CD4-positive, alpha-beta T cell (primary cell): ENCODE measurements at regions not wholly inside any gene's neighbourhood (a gene's known extent, or its start where the extent isn't known, plus 50 kb on each side); places are given as distances from the start of the nearest gene placed in this dataset.

Experiments used
- ATAC-seq: fragments of 200-7000 bp; cut with Tn5 transposase; one replicate; pipeline ENCODE4 v1.10.0; 2022; ENCODE audit warnings: mild to moderate bottlenecking; ENCODE audit not compliant: poor library complexity
- CTCF ChIA-PET: fragments of 350-600 bp; sonication (Branson Sonifier 250); formaldehyde crosslinking; loops from one replicate; lab custom pipeline; 2021; ENCODE audit warnings: antibody characterized with exemption, inconsistent platforms; lab: Charles Lee
- POLR2A ChIA-PET: fragments of 350-600 bp; sonication (Branson Sonifier 250); formaldehyde crosslinking; loops from one replicate; lab custom pipeline; 2021; ENCODE audit warnings: antibody characterized with exemption, inconsistent platforms; lab: Charles Lee
- DNase-seq, 14 experiments: peaks; one replicate each; pipeline ENCODE4 v3.0.0-alpha.2; 2013 to 2020; ENCODE audit warnings: mixed read lengths in 2 of 14
- H3K27ac ChIP-seq, 2 donors: one replicate each; pipeline versions ENCODE4 v1.5.1 to v1.7.0; 2013; ENCODE audit warnings: low read length in 2 of 2, low read depth in 1 of 2, mild to moderate bottlenecking in 1 of 2
- H3K27me3 ChIP-seq, 2 experiments: 1 replicate in 1 of 2; 2 replicates in 1 of 2; pipeline versions ENCODE4 v1.6.1 to v1.7.0; 2013; ENCODE audit warnings: low read length in 2 of 2, control low read depth in 1 of 2, mild to moderate bottlenecking in 1 of 2, moderate library complexity in 1 of 2; ENCODE audit not compliant: insufficient read depth in 2 of 2, control insufficient read depth in 1 of 2
- H3K36me3 ChIP-seq: one replicate; pipeline ENCODE4 v1.6.1; 2013; ENCODE audit warnings: low read length, control low read depth; ENCODE audit not compliant: insufficient read depth
- H3K4me1 ChIP-seq: one replicate; pipeline ENCODE4 v1.6.1; 2013; ENCODE audit warnings: low read length, control low read depth; ENCODE audit not compliant: insufficient read depth
- H3K4me3 ChIP-seq: one replicate; pipeline ENCODE4 v1.5.1; 2013; ENCODE audit warnings: mild to moderate bottlenecking, low read length, moderate library complexity
- H3K9me3 ChIP-seq, 2 experiments: 1 replicate in 1 of 2; 2 replicates in 1 of 2; pipeline versions ENCODE4 v1.6.1 to v1.7.0; 2013; ENCODE audit warnings: low read length in 2 of 2, mild to moderate bottlenecking in 2 of 2, control low read depth in 1 of 2, moderate library complexity in 1 of 2; ENCODE audit not compliant: control insufficient read depth in 1 of 2, insufficient read depth in 1 of 2
- H3K27ac Mint-ChIP-seq: one replicate; pipeline ENCODE4 v1.8.0; 2020; ENCODE audit warnings: mixed read lengths
- H3K27me3 Mint-ChIP-seq: one replicate; pipeline ENCODE4 v1.8.0; 2021; ENCODE audit warnings: mixed read lengths
- H3K36me3 Mint-ChIP-seq: one replicate; pipeline ENCODE4 v1.8.0; 2021; ENCODE audit warnings: low read depth, mixed read lengths
- H3K4me1 Mint-ChIP-seq: one replicate; pipeline ENCODE4 v1.8.0; 2021; ENCODE audit warnings: low read depth, mixed read lengths
- H3K4me3 Mint-ChIP-seq: one replicate; pipeline ENCODE4 v1.8.0; 2020; ENCODE audit warnings: mild to moderate bottlenecking, mixed read lengths
- H3K9me3 Mint-ChIP-seq: one replicate; pipeline ENCODE4 v1.8.0; 2020; ENCODE audit warnings: mixed read lengths
- intact Hi-C, 2 experiments: fragments of 100-400 bp; cut with DNase I in 1 of 2; cut with micrococcal nuclease in 1 of 2; formaldehyde crosslinking; loops; one replicate each; pipeline versions ENCODE4 v1.15.1 to v1.9.0; 2023 to 2025; cut with DNase I, micrococcal nuclease
- TF ChIP-seq, protein P1 (sequence below): fragments of 200-600 bp; IDR thresholded peaks from one replicate; pipeline ENCODE4 v1.8.0; 2022; ENCODE audit warnings: antibody characterized with exemption, mild to moderate bottlenecking

DNA sequence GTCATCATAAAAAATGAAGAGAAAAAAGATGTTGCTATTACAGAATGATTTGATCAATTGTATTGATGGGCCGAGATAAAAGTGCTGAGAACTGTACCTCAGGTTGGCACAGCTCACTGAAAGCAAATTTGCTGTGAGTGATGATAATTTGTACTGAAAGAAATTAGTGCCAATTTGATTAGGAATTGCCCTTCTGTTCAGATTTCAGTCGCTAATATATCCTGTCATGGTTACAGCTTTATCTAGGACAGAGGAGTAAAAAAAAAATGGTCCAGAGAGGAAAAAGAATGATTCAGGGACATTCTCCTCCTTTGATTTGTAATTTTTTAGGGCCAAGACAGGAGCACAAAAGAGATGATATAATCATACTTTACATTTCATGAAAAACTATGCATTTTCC lies 1264.2 kb downstream of the ROBO2 start:
- CTCF ChIA-PET = no interaction called here
- H3K9me3 Mint-ChIP-seq = peaks cover 14% of the 10 kb centered on the region
- H3K36me3 Mint-ChIP-seq = no peaks in the 10 kb centered on the region
- POLR2A ChIA-PET = no interaction called here
- no peaks in the 10 kb centered on the region for H3K27me3 ChIP-seq
- no peaks in the 10 kb centered on the region for H3K36me3 ChIP-seq
- H3K4me3 ChIP-seq = no peak overlapping the region
- H3K27me3 Mint-ChIP-seq = no peaks in the 10 kb centered on the region
- H3K4me1 Mint-ChIP-seq = no peaks in the 10 kb centered on the region
- TF ChIP-seq, protein P1, sequence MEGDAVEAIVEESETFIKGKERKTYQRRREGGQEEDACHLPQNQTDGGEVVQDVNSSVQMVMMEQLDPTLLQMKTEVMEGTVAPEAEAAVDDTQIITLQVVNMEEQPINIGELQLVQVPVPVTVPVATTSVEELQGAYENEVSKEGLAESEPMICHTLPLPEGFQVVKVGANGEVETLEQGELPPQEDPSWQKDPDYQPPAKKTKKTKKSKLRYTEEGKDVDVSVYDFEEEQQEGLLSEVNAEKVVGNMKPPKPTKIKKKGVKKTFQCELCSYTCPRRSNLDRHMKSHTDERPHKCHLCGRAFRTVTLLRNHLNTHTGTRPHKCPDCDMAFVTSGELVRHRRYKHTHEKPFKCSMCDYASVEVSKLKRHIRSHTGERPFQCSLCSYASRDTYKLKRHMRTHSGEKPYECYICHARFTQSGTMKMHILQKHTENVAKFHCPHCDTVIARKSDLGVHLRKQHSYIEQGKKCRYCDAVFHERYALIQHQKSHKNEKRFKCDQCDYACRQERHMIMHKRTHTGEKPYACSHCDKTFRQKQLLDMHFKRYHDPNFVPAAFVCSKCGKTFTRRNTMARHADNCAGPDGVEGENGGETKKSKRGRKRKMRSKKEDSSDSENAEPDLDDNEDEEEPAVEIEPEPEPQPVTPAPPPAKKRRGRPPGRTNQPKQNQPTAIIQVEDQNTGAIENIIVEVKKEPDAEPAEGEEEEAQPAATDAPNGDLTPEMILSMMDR = no peak
- no peak for DNase-seq
- H3K4me1 ChIP-seq = no peaks in the 10 kb centered on the region
- no peak overlapping the region for H3K27ac ChIP-seq
- no peak overlapping the region for H3K27ac Mint-ChIP-seq
- intact Hi-C loops = no loop called here
- no peak for ATAC-seq
- no peak overlapping the region for H3K4me3 Mint-ChIP-seq
- H3K9me3 ChIP-seq = peaks cover 0 to 3% of the 10 kb centered on the region in 2 experiments

- no peak overlapping the region for H3K27ac ChIP-seq
- H3K9me3 ChIP-seq = peaks cover 0 to 7% of the 10 kb centered on the region in 2 experiments
- no peaks in the 10 kb centered on the region for H3K36me3 ChIP-seq
- no peak overlapping the region for H3K4me3 Mint-ChIP-seq
- no peak overlapping the region for H3K4me3 ChIP-seq
- no peaks in the 10 kb centered on the region for H3K27me3 Mint-ChIP-seq
- H3K9me3 Mint-ChIP-seq = peaks cover 12% of the 10 kb centered on the region
- ChIA-PET CTCF (no interaction called here), POLR2A (no interaction called here)
- H3K27me3 ChIP-seq = no peaks in the 10 kb centered on the region
- TF ChIP-seq, protein P1 = no peak
- ATAC-seq (no peak), DNase-seq (no peak)
- intact Hi-C loops = no loop called here
- H3K36me3 Mint-ChIP-seq = no peaks in the 10 kb centered on the region
- H3K4me1 ChIP-seq = no peaks in the 10 kb centered on the region
- no peaks in the 10 kb centered on the region for H3K4me1 Mint-ChIP-seq
- H3K27ac Mint-ChIP-seq = no peak overlapping the region
These were observed 1273.0 kb downstream of the ROBO2 start for GRCh38 chr3:78312851-78313250.

- H3K4me3 ChIP-seq = no peak overlapping the region
- ChIA-PET CTCF (no interaction called here), POLR2A (no interaction called here)
- no peak for ATAC-seq
- no peaks in the 10 kb centered on the region for H3K36me3 ChIP-seq
- Mint-ChIP-seq H3K27me3 (no peaks in the 10 kb centered on the region), H3K4me3 (no peak overlapping the region), H3K27ac (no peak overlapping the region), H3K9me3 (peaks cover 10% of the 10 kb centered on the region), H3K4me1 (no peaks in the 10 kb centered on the region), H3K36me3 (no peaks in the 10 kb centered on the region)
- no peaks in the 10 kb centered on the region for H3K4me1 ChIP-seq
- intact Hi-C loops = no loop called here
- H3K27me3 ChIP-seq = no peaks in the 10 kb centered on the region
- peaks cover 0 to 7% of the 10 kb centered on the region in 2 experiments for H3K9me3 ChIP-seq
- TF ChIP-seq, protein P1 = no peak
- no peak overlapping the region for H3K27ac ChIP-seq
- no peak for DNase-seq
These were observed 1273.4 kb downstream of the ROBO2 start for GRCh38 chr3:78313332-78313731.
